ENCODE measurements at regions not wholly inside any gene's neighbourhood (a gene's known extent, or its start where the extent isn't known, plus 50 kb on each side); places are given as distances from the start of the nearest gene placed in this dataset.
"Not testable (repeated sequence)": the region's sequence is repeated elsewhere in the genome, so short reads cannot be mapped to it uniquely, and the experiment has no call there.

DNA sequence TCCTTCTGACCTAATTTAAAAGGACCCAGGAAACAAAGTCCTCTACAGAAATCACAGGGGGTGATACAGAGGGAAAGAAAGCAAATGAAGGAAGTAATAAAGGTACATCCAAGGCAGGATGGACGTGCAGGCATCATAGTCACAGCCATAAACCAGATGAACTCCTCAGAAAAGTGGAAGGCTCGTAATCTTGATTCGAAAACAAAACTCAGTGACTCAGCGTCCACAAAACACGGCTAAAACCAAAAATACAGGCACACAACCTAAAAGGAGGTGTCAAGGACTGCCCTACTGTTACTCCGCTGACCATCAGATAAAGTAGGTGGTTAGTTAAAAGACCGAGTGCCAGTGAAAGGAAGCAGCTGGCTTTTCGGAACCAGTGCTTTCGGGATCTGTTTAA is 81.5 kb downstream of the TRIM69 start:
- intact Hi-C loops (cut with micrococcal nuclease); H3K9me3 Mint-ChIP-seq; H3K36me3 Mint-ChIP-seq (ENCODE audit: low read depth); H3K27ac Mint-ChIP-seq; H3K27me3 Mint-ChIP-seq; H3K4me1 Mint-ChIP-seq (ENCODE audit: low read depth); H3K4me3 Mint-ChIP-seq: not testable (repeated sequence)

DNA sequence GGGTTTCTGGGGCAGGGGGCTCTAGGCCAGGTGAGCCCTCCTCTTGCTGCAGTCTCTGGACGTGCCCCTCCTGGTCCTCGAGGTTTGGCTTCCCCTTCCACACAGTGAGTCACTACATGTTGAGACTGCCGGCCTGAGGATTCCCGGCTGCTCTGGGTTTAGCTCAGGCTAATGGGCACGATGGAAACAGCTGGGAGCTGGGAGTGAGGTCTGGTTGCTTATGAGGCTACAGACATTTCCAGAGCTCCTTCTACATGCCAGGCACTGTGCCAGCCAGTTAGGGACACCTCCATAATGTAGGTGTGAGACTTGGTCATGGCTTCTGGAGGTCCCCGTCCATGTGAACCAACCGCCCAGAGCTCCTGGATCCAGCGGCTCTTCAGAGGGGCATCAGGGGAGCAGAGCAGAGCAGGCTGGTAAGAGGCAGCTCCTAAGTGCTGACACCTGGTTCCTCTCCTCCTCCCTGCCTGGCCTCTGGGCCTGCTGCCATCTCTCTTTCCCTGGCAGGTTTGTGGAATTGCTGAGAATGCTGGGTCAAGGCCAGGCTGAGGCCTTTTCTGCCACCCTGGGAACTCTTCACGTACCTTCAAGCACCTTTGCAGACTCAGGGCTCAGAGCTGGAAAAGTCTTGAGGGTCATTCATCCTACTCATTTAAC is 83.1 kb downstream of the TRIM69 start:
- intact Hi-C loops (cut with micrococcal nuclease); H3K4me1 Mint-ChIP-seq (ENCODE audit: low read depth); H3K27ac Mint-ChIP-seq; H3K27me3 Mint-ChIP-seq; H3K4me3 Mint-ChIP-seq; H3K9me3 Mint-ChIP-seq; H3K36me3 Mint-ChIP-seq (ENCODE audit: low read depth): not testable (repeated sequence)

DNA sequence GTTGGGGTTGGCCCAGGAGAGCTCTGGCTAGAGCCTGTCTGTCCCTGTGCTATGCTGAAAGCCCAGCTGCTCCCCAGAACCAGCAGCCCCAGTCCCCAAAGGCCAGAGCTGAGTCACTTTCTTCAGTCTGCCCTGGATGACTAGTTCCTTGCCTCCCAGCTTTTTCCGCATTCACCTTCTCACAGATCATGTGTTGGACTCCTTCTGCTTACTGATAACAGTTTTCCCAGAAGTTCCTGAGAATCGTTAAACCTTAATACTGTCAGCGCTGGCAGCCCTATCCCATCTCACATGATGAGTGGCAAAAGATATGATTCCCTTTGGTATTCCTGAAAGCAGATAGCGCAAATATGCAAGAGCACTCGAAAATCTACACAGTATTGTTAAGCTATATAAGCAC is 84.2 kb downstream of the TRIM69 start:
- H3K27ac Mint-ChIP-seq; H3K36me3 Mint-ChIP-seq (ENCODE audit: low read depth); intact Hi-C loops (cut with micrococcal nuclease); H3K27me3 Mint-ChIP-seq; H3K4me3 Mint-ChIP-seq; H3K4me1 Mint-ChIP-seq (ENCODE audit: low read depth); H3K9me3 Mint-ChIP-seq: not testable (repeated sequence)

DNA sequence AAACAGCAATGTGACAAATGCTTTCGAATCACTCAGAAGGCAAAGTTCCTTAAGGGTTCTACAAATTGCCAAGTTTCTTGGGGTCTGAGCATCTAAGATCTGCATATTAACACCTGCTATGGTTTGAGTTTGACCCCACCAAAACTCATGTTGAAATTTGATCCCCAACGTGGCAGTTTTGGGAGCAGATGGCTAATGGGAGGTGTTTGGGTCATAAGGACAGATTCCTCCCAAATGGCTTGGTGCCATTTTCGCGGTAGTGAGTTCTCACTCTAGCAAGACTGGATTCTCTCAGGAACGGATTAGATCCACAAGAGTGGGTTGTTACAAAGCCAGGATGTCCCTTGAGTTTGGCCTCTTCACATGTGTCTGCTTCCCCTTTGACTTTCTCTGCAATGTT is 84.6 kb downstream of the TRIM69 start:
- intact Hi-C loops (cut with micrococcal nuclease); H3K27me3 Mint-ChIP-seq; H3K4me1 Mint-ChIP-seq (ENCODE audit: low read depth); H3K36me3 Mint-ChIP-seq (ENCODE audit: low read depth); H3K27ac Mint-ChIP-seq; H3K4me3 Mint-ChIP-seq; H3K9me3 Mint-ChIP-seq: not testable (repeated sequence)

DNA sequence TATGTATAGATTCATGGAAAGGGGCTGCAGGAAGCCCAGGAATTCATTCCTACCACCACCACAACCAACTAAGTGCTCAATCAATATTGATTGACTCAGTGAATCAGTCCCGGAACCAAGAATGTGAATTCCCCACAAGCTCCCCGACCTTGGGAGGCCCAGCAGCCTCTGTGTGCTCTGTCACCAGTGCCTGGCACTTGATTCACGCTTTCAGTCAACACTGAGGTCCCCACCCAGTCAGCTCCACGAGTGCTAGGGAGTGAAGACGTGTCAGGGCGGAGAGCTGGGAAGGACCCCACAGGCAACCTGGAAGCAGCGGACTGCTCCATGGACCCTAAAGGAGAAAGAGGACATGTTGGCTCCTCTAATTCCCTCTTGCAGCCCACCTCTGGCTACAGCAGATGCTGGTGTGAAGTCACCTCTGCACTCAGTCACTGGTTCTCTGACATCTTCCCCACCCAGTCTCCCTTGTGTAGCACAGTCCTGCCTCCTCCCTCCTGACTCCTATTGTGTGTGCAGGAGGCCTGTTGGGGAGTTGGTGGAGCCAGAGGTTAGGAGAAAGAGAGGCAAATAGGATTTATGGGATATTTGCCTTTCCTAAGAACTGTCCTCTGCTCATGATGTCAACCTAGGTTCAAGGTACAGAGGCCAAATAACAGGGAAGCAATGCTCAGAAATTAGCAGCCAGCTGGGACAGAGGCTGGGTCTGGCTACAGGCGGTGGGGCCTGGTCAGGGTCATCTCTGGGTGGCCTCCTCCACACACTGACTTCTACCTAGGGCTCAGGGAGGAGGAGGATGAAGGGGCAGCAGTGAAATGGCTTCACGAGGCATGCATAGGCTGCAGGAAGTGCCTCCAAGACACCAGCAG is 88.2 kb downstream of the TRIM69 start:
- H3K4me3 Mint-ChIP-seq; intact Hi-C loops (cut with micrococcal nuclease); H3K27me3 Mint-ChIP-seq; H3K27ac Mint-ChIP-seq; H3K36me3 Mint-ChIP-seq (ENCODE audit: low read depth); H3K9me3 Mint-ChIP-seq; H3K4me1 Mint-ChIP-seq (ENCODE audit: low read depth): not testable (repeated sequence)

DNA sequence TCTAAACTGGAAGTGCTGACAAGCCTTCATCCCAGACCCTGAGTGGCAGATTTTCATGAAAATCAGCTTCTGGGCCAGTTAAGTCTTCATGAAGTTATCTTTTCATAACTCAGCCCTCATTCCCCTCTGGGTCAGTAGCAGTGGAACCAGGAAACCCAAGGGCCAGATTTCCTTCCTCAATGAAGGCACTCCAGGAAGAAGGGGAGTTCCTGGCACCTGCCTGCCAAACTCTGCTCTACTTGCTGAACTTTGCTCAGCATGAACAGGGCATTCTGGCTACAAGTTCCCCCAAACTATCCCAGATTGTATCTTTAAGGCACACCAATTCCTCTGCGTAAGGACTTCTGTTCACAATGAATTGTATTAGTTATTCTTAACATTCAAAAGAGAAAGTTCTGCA is 90.3 kb downstream of the TRIM69 start:
- H3K4me3 Mint-ChIP-seq; H3K4me1 Mint-ChIP-seq (ENCODE audit: low read depth); H3K36me3 Mint-ChIP-seq (ENCODE audit: low read depth); H3K9me3 Mint-ChIP-seq; intact Hi-C loops (cut with micrococcal nuclease); H3K27ac Mint-ChIP-seq; H3K27me3 Mint-ChIP-seq: not testable (repeated sequence)

DNA sequence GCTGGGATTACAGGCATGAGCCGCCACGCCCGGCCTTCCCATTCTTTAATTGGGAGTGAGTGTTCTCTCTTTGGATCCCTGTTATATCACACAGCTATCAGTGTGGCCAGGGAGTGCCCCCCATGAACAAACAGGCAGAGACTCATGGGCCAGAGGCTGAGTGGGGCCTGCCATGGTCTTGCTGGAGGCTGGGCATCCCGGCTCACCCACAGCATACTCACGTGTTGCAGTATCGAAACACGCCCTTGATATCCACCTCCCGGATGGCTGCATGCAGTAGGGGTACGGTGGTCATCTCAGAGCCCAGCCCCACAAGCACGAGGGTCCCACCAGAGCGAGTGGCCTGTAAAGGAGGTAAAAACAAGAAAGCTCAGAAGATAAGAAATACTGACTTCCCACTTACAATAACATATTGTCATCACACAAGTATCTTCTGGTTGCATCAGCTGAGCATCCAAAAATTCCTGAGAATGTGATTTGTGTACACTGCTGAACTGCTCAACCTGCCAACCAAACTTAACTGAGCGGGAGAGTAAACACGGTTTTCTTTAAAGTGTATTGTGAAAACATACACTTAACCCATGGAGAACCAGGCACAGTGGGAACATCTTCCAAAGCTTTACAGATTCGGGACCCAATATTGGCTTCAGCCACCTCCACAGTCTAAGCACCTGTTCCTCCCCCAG is 92.0 kb downstream of the TRIM69 start:
- intact Hi-C loops (cut with micrococcal nuclease); H3K4me3 Mint-ChIP-seq; H3K36me3 Mint-ChIP-seq (ENCODE audit: low read depth); H3K4me1 Mint-ChIP-seq (ENCODE audit: low read depth); H3K27me3 Mint-ChIP-seq; H3K9me3 Mint-ChIP-seq; H3K27ac Mint-ChIP-seq: not testable (repeated sequence)

DNA sequence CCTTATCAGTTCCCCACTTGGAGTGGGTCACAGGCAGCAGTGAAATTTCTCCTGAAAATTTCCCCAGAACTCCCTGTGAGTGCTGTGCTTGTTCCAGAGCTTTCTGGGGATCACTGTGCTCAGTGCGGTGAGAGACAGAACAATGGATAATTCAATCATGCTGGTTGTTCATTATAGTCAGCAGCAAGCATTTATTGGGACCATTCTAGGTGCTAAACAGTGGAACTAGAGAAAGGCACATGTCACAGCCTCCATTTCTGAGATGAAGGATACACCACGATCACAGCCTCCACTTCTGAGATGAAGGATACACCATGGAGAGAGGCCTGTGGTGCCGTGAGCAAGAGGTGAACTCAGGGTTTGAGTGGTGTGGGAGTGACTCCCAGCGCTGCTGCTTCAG is 92.8 kb downstream of the TRIM69 start:
- H3K4me1 Mint-ChIP-seq (ENCODE audit: low read depth); intact Hi-C loops (cut with micrococcal nuclease); H3K27me3 Mint-ChIP-seq; H3K27ac Mint-ChIP-seq; H3K9me3 Mint-ChIP-seq; H3K4me3 Mint-ChIP-seq; H3K36me3 Mint-ChIP-seq (ENCODE audit: low read depth): not testable (repeated sequence)

DNA sequence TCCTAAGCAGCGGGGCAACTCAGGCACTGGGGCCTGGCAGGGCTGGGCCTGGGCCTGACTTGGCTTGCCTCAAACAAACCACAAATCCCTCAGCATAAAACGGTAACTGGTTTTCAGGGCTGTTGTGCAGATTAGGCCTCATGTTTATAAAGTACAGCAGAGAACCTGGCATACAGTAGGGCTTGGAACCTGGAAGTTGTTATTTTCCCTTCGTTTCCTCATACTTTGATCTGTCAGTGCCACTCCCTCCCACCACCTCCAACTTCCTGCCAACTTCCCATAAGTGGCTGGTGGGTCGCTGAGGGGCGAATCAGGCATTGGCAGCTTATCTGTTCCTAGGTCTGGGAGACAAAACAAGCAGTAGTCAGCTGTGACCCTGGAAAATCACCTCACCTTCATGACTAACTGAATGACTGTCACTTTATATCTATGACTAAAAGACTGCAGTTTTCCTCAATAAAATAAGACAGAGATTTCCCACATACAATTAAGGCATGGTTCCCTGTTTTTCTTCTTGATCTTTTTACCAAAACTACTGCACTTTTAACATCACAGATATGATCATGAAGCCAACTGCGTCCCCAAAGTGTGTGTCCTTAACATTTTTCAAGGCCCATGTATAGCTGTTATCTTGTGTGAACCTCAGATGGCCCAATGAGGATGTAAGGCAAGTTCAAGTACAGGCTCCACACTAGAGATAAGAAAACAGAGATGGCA is 94.5 kb downstream of the TRIM69 start:
- H3K4me3 Mint-ChIP-seq; H3K9me3 Mint-ChIP-seq; H3K27ac Mint-ChIP-seq; H3K4me1 Mint-ChIP-seq (ENCODE audit: low read depth); intact Hi-C loops (cut with micrococcal nuclease); H3K36me3 Mint-ChIP-seq (ENCODE audit: low read depth); H3K27me3 Mint-ChIP-seq: not testable (repeated sequence)

DNA sequence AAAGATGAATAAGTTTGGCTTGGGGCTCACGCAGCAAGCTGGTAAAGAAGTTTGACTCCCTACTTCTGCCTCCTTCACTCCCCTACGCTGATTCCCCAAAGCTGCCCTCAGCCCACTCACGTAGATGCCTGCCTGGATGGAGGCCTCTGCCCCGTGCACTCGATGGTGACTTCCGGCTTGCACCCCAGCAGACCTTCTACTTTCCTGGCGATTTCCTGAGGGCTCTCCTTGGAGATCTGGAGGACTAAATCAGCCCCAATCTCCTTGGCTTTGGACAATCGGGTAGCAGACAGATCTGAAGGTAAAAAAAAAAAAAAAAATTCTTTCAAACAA is 95.0 kb downstream of the TRIM69 start:
- H3K27ac Mint-ChIP-seq; H3K27me3 Mint-ChIP-seq; H3K9me3 Mint-ChIP-seq; H3K4me3 Mint-ChIP-seq; H3K36me3 Mint-ChIP-seq (ENCODE audit: low read depth); H3K4me1 Mint-ChIP-seq (ENCODE audit: low read depth); intact Hi-C loops (cut with micrococcal nuclease): not testable (repeated sequence)

DNA sequence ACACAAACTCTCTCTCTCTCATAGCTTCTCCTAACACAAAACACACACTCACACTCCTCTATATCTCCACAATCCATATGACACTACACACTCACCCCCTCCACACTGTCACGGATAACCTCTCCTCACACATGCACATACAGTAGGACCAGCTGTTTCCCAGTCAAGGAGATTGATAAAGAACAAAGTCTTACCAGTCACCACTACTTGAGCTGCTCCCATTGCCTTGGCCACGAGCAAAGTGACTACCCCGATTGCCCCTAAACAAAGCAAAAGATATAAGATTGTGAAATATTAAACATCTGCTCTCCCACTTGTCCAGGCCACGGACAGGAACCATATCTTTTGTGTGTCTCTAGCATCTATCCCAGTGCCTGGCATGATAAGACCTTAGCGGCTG is 95.8 kb downstream of the TRIM69 start:
- intact Hi-C loops (cut with micrococcal nuclease); H3K9me3 Mint-ChIP-seq; H3K4me1 Mint-ChIP-seq (ENCODE audit: low read depth); H3K27ac Mint-ChIP-seq; H3K36me3 Mint-ChIP-seq (ENCODE audit: low read depth); H3K27me3 Mint-ChIP-seq; H3K4me3 Mint-ChIP-seq: not testable (repeated sequence)

DNA sequence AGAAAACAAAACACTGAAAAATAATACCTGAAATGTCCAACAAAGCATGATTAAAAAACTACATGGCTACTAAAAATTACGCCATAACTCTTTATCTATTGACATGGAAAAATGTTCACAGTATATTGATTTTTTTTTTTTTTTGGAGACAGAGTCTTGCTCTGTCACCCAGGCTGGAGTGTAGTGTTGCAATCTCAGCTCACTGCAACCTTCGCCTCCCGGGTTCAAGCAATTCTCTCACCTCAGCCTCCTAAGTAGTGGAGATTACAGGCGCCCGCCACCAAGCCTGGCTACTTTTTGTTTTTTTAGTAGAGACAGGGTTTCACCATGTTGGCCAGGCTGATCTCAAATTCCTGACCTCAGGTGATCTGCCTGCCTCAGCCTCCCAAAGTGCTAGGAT is 96.8 kb downstream of the TRIM69 start:
- H3K9me3 Mint-ChIP-seq; H3K27me3 Mint-ChIP-seq; H3K27ac Mint-ChIP-seq; H3K36me3 Mint-ChIP-seq (ENCODE audit: low read depth); H3K4me3 Mint-ChIP-seq; intact Hi-C loops (cut with micrococcal nuclease); H3K4me1 Mint-ChIP-seq (ENCODE audit: low read depth): not testable (repeated sequence)

DNA sequence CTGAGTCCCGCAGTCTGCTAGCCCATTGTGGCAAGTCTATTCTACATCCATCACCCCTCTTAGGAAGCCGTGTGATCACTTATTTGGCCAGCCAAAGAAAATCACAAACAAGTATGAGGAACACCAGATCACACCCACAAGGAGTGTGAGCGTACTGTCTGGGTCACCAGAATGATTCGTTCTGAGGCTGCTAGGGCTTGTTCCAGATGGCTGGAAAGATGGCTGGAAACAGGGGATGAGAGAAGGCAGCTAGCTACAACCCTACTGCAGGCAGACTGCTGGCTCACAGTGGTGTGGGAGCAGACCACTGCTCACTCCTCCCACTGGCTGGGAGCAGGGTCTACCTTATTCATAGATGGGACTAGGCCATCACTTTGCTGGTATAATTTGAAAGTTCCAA is 97.4 kb downstream of the TRIM69 start:
- H3K4me3 Mint-ChIP-seq; H3K36me3 Mint-ChIP-seq (ENCODE audit: low read depth); H3K27ac Mint-ChIP-seq; intact Hi-C loops (cut with micrococcal nuclease); H3K27me3 Mint-ChIP-seq; H3K9me3 Mint-ChIP-seq; H3K4me1 Mint-ChIP-seq (ENCODE audit: low read depth): not testable (repeated sequence)

DNA sequence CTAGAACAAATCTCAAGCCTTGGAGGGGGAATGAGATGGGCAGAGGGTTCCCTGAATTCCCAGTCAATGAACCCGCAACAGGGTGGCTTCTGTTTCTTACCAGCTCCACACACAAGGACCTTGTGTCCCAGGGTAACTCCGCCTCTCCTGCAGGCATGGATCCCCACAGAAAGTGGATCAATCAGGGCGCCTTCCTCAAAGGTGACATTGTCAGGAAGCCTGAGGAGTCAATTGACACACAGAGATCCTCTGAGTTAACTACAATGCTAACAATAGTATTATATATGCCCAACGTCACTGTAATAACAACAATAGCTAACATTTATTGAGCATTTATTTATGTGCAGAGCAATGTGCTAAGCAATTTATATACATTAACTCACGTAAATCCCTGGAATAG is 98.8 kb downstream of the TRIM69 start:
- intact Hi-C loops (cut with micrococcal nuclease); H3K9me3 Mint-ChIP-seq; H3K27me3 Mint-ChIP-seq; H3K4me3 Mint-ChIP-seq; H3K4me1 Mint-ChIP-seq (ENCODE audit: low read depth); H3K36me3 Mint-ChIP-seq (ENCODE audit: low read depth); H3K27ac Mint-ChIP-seq: not testable (repeated sequence)

All from dendritic cell treated with granulocyte-macrophage colony-stimulating factor and Interleukin-4, amounts not matched to agents 40 ng/mL and 50 ng/mL, for 4 days (primary cell).